ENCODE measurements at regions not wholly inside any gene's neighbourhood (a gene's known extent, or its start where the extent isn't known, plus 50 kb on each side); places are given as distances from the start of the nearest gene placed in this dataset.

GRCh38 chr13:39284801-39285388, 246.6 kb downstream of the NHLRC3 start:
- no peak for DNase-seq
